ENCODE measurements at regions not wholly inside any gene's neighbourhood (a gene's known extent, or its start where the extent isn't known, plus 50 kb on each side); places are given as distances from the start of the nearest gene placed in this dataset.

GRCh38 chr2:221245772-221246171, 326.3 kb downstream of the EPHA4 start:
- no peak for ATAC-seq (ENCODE audit: low FRiP score)
- TF ChIP-seq CTCF (IDR thresholded peaks at IDR 0.05), result no peak
- no peak for DNase-seq (ENCODE audit: low spot score)

DNA sequence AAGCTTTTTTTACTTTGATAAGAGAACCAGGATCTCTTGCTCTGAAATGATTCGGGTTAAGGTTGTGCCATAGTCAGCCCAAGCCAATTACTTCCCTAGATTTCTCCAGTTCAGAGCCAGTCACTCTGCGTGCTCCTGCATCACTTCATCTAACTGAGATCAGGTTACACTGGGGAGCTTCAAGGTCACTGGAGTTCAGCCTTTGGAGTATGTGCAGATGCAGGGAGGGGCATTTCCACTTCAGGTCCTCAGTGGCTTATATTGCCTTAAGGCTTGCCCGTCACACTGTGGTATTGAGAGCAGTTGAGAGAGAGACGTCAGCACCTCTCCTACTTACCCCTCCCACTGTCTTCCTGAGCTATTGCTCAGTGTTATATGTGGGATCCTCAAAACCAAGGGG, 317.8 kb downstream of the EPHA4 start:
- no peak for TF ChIP-seq CTCF (IDR thresholded peaks at IDR 0.05)
- no peak for ATAC-seq (ENCODE audit: low FRiP score)
- no peak for DNase-seq (ENCODE audit: low spot score)

GRCh38 chr2:221255862-221256261, 316.2 kb downstream of the EPHA4 start:
- TF ChIP-seq CTCF (IDR thresholded peaks at IDR 0.05), result no peak
- ATAC-seq (ENCODE audit: low FRiP score) (no peak), DNase-seq (ENCODE audit: low spot score) (no peak)

DNA sequence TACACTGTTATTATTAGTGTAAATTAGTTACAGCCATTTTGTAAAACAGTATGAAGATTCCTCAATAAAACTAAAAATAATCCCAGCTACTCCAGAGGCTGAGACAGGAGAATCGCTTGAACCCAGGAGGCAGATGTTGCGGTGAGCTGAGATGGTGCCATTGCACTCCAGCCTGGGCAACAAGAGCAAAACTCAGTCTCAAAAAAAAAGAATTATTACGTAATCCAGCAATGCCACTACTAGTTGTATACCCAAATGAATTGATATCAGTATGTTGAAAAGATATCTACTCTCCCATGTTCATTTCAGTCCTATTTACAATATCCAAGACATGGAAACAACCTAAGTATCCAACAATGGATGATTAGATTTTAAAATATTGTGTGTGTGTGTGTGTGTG, 313.6 kb downstream of the EPHA4 start:
- no peak for ATAC-seq (ENCODE audit: low FRiP score)
- no peak for TF ChIP-seq CTCF (IDR thresholded peaks at IDR 0.05)
- no peak for DNase-seq (ENCODE audit: low spot score)

DNA sequence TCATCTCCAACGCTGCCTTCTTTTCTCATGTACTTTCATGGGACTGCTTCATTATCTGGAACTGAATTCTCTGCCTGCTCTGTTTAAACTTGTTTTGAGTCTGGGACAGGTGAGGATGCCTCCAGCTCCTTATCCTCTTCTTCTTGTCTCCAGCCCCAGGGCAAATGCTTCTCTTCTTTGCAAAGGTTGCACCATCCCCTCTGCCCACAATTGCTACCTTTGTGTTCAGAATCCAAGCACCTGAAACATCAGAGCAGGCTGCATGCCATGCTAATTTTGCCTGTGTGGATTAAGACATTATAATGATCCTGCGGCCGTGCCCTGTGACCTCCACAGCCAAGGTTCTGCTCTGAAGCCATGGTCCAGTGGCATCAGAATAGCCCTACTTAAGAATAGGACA, 309.5 kb downstream of the EPHA4 start:
- DNase-seq (ENCODE audit: low spot score) (no peak), ATAC-seq (ENCODE audit: low FRiP score) (no peak)
- TF ChIP-seq CTCF (IDR thresholded peaks at IDR 0.05), result no peak

DNA sequence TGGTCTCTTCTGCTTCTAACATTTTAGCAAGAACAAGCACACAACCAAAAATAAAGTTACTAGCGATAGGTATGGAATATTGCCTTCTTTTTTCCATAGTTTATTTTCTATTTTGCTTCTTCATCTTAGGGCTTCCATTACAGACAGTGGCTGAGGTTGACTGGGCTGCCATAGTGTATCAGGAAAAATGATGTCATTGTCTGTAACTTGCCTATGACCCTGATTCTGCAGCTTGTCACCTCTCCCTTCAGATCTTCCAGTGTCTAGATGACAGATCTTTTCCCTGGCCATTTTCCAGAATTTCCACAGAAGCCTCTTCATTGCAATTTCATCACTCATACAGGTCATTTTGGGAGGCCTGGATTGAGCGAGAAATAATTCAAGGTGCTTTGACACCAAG, 308.5 kb downstream of the EPHA4 start:
- ATAC-seq (ENCODE audit: low FRiP score), result no peak
- DNase-seq (ENCODE audit: low spot score), result no peak
- no peak for TF ChIP-seq CTCF (IDR thresholded peaks at IDR 0.05)

DNA sequence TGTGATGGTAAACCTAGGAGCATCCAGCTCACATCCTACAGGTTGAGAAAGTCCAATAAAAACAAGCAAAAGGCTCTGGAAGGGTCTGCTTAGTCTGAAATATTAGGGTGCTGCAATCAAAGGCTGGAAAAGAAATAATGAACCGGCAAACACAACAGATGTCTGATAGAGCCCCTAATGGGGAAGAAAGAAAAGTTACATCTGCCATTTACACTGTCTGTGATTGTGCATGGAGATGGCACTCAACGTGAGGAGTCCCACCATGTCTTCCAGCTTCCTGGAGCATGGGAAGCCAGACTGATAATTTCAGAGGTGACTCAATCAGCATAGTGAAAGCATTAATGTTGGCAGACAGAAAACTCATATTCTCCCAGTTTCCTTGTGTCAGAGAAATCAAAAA, 307.8 kb downstream of the EPHA4 start:
- DNase-seq (ENCODE audit: low spot score), result no peak
- no peak for TF ChIP-seq CTCF (IDR thresholded peaks at IDR 0.05)
- ATAC-seq (ENCODE audit: low FRiP score), result no peak

Data from omental fat pad (tissue), 3 donors.